Left lobe of liver (tissue), 2 donors: ENCODE measurements at regions not wholly inside any gene's neighbourhood (a gene's known extent, or its start where the extent isn't known, plus 50 kb on each side); places are given as distances from the start of the nearest gene placed in this dataset.

Experiments used
- ATAC-seq: fragments of 200-7000 bp; cut with Tn5 transposase; one replicate; pipeline ENCODE4 v1.9.1; 2020; ENCODE audit warnings: mild to moderate bottlenecking, moderate library complexity
- DNase-seq: peaks from one replicate; pipeline ENCODE4 v3.0.0-alpha.2; 2020; ENCODE audit warnings: low spot score
- donor health status: DM: no; HTN: no; CAD: no; lungs with moderate emphysema.
- donor health status: DM: no; HTN: yes; CAD: no.

DNA sequence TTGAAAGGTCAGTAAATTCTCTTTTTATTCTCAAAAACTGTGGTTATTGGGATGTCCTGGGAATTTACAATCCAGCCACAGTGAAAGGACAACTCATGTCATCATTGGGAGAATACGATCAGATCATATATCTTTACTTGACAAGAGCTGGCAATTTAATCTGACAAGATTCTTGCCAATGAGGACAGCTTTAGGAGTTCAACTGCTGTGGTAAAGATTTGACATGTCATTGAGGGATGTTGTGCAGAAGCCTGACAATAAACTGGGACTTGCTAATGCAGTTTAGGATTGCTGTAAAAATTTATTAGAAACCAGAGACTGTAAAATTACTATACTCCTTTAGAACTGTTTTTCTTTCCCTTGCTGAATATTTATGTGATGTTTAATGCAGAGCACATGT is 1131.0 kb downstream of the MAT2B start:
- ATAC-seq, result no peak
- no peak for DNase-seq

DNA sequence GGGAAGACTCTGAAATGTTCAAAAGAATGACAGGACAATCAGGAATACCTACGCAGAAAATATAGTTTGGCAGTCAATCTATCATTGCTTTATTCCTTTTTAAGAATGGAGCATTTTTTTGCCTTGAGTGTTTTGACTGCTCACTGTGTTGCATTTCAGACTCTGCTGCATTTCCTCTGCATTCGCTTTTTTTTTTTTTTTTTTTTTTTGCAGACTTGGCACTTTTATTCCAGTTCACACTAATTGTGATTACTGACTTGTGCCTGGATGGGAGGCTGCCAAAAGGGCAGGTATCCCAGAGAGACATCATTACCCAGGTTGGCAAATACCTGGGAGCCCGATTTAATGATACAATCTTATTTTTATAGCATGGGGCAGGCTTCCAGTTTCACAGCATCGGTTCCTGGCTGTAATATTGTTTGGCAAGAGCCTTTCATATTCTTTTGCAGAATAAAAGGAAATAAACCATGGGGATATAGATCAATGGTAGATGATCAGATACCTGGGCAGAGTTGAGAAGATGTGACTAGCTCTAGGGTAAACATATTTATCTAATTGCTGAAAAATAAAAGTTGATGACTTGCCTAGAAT is 1132.6 kb downstream of the MAT2B start:
- ATAC-seq, result no peak
- DNase-seq, result no peak

DNA sequence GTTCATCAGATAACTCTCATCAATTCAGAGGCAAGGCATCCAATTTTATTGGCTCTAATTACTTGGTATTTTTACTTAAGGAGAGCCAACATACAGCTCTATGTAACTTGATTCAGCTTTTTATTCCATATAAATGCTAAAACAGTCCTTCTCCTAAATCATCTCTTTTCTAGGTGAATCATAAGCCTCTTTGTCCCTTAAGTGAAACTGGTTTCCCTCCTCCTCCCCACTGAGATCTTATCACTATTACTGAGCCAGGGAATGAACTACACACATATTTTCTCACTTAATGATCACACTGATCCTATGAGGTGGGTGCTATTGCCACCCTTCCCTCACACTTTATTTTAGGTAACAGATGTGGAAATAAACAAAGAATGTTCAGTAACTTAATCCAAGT is 1143.8 kb downstream of the MAT2B start:
- ATAC-seq (no peak), DNase-seq (no peak)

DNA sequence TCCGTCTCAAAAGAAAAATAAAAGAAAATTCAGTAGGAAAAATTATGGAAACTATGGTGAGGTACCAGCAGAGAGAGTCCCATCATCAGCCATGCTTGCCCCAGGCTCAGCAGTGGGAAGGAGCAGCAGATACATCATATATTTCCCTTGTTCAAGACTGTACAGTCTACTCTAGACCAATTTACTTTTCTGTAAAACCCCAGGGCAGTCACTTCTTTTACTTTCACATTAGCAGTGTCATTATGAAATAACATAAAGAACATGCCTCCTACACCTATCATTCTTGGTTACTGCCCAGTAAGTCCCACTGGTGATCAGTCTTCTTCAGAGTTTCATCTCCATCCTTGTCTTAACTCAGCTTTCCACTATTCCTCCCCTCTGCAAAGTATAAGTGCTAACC is 1145.0 kb downstream of the MAT2B start:
- DNase-seq (no peak), ATAC-seq (no peak)

DNA sequence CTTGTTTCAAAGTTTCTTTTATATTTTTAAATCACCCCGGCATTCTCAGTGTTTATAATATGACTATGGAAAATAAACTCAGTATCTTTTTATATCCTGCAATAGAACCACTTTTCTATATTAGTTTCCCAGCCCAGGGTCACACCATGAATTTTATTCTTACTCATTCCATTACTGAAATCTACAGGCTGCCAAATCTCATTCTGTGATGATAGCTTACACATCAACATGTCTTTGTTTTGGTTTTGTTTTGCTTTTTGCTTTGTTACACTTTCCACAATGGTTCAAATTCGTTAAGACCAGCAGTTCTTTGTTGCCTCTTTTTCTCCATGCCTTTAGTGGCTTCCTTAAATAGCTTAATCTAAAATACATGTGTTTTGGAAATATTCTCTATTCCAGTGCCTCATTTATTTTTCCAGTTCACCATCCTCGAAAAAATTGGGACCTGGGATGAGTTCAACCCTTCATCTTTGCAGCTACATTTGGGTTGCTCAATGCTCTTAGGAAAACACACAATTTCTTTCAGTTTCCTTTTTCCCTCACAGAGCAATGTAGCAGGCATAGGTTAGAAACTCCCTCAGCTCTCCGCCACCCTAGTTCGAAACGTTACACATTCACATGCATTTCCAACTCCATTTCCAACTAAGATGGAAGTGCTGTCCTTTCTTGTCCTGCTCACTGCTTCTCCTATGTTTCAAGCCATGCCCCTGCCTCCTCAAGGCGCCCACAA is 1146.3 kb downstream of the MAT2B start:
- no peak for ATAC-seq
- no peak for DNase-seq

DNA sequence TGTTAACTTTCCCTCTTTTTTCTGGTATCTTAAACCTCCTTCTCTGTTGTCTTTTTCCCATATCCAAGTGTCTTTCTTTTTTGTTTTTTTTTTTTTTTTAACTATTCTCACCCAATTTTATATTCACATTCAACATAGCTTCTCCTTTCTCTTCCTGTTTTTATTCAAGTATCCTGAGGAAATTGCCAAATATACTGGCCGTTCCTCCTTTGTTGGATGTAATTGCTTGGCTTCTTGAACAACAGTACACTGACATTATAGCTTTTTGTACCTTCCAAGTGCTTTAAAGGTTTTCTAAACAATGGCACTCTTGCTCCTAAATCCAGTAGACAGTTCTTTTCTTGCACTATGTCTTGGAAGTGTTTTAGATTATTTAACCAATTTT is 1146.8 kb downstream of the MAT2B start:
- no peak for ATAC-seq

DNA sequence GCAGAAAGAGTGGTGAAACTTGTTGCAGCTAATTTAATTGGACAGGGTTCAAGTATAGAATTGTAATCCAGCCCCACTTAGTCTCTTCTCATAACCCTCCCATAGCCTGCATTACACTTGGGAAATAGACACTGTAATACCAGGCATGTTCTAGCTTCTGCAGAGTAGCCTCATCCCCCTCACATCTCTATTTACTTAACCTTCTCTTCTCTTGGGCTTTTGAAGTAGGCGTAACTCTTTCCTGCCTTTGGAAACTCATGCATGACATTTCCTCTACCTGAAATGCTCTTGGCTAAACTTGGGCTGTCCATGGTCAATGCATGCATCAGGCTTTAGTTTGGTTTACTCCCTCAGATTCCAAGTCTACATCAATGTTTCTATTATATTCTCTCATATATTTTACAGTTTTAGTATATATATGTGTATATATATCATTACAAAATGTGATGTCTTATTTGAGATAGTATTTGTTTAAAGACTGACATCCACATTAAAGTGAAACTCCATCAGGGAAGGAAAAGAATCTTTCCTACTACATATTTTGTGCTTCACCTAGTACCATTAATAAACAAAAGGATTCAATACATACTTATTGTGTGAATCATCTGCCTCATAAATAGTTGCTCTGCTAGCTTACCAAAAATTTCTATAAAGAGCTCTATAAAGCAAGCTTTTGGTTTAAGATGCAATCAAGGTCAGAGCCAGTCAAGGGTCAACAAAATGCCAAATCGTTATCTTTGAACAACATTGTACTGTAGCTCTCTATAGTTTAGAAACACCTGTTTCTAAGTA is 1158.0 kb downstream of the MAT2B start:
- ATAC-seq (no peak), DNase-seq (no peak)

More for the DNA sequence above, 1146.8 kb downstream of the MAT2B start:
- no peak for DNase-seq

DNA sequence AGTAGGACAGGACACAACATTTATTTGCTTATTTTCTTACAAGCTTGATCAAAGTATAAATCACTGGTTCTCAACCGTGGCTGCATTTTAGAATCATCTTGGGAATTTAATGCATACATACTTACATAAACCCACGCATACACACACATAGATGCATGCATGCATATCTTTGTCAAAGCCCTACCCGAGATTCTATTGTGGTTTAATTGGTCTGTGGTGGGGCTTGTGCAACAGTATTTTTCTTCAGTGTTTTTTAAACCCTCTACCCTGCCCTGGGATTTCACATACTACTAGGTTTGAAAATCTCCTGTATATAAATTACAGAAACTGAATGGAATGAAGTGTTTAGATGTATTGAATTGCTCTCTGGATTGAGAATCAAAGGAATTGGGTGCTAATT is 1166.2 kb downstream of the MAT2B start:
- ATAC-seq, result no peak
- no peak for DNase-seq

DNA sequence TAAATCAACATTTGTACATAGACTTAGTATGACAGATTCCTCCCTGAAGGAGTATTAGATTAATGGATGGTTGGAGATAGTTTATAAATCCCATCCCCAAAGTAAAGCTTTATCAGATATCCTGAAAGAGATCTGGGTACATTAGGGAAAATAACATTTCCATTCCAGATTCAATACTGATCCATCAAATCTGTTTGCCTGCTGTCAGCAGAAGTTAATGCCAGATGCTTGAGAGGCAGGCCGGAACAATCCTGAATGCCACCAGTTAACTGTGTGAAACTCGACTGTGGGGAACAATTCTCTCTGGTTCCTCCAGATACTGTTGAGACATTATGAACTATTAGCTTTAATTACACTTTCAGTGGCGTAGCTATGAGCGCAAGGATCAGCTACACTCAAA is 1166.8 kb downstream of the MAT2B start:
- ATAC-seq, result no peak
- no peak for DNase-seq

DNA sequence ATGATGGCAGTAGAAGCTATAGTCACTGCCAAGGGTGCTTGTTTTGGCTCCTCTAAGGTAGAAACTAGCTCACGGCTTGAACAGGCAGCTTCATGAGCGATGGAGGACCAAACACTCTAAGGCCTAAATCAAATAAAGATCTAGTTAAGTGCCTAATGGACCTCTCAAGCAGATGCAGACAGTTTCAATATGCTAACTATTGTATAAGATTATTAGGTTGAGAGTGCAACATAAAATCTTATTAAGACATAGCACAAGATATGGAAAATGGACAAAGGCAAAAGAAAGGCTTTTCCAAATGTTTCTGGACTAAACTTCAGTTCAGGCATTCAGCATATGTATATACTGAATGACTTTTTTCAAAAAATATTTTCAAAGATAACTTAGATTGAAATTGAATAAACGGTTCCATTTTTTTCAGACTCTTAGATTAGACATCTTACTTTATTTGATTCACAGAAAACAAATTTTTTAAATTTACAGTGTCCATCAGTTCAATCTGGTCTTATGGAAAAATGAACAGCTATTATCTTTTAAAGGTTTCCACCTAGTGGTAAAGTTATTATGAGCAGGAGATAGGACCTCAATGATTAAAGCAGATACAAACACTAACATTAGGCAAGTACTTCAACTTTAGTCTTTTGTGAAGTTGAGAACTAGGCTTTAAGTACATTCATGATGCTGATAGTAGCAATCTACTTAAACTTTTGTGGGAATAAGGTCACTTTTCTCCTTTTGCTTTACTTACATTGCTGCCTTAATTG is 1167.7 kb downstream of the MAT2B start:
- DNase-seq (no peak), ATAC-seq (no peak)

DNA sequence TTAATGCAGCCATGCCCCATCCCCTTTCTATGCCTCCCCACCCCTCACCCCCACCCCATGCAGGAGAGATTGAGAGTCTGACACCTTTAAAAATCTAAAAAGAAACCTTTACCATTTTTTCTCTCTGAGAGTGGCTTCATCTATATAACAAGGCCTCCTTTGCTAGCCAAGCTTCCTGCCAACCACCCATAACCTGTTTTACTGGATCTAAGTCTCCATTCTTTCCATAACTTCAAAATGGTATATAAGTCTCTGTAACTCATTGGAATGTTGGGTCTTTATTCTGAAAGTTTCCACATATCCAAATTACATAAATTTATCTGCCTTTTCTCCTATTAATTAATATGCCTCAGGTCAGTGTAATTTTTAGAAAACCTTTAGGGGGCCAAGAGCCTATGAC is 1174.0 kb downstream of the MAT2B start:
- no peak for ATAC-seq
- DNase-seq, result no peak

DNA sequence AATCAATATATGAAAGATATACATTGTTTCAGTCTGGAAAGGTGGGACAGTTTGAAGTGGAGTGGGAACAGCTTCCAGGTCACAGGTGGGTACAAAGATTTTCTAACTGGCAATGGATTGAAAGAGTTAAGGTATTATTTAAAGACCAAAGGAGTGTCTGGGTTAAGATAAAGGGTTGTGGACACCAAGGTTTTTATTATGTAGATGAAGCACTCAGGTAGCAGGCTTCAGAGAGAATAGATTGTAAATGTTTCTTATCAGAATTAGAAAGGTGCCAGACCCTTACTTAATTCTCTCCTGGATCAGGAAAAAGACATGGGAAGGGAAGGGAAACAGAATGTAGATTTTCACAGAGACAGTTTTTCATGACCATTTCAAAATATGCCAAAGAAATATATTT is 1174.8 kb downstream of the MAT2B start:
- ATAC-seq, result no peak
- DNase-seq, result no peak

DNA sequence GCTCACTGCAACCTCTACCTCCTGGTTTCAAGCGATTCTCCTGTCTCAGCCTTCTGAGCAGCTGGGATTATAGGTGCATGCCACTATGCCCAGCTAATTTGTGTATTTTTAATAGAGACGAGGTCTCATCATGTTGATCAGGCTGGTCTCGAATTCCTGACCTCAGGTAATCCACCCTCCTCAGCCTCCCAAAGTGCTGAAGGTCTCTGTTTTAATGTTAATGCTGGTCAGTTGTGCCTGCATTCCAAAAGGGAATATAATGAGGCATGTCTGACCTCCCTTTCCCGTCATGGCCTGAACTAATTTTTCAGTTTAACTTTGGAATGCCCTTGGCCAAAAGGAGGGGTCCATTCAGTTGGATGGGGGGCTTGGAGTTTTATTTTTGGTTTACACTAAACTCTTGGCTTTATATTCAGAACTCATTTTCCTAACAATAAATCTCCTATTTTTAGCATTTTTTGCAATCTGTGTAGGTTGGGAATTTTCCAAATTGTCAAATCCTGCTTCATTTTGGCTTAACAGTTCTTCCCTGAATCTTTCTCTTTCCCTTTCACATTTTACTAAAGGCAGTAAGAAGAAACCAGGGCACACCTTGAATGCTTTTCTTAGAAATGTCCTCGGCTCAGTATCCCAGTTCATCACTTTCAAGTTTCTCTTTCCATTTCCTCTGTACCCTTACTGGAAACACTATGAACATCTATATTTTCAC is 1175.5 kb downstream of the MAT2B start:
- ATAC-seq, result no peak
- no peak for DNase-seq

DNA sequence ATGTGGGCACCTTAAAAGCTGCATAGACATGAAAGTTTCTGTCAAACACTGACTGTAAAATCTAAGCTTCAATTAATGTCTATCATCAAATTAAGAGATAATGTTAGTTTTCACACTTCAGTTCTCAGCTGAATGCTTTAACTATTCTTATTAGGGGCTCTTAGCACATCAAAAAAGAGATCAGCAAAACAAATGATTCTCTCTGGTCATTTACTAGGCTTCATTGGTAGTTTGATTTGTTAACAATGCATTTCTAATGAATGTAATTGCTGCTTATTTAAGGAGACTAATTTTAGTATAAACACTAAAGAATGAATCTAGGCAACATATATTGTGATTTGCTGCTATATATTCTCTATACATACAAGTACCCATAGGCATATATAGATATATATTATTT is 1182.0 kb downstream of the MAT2B start:
- ATAC-seq, result no peak
- DNase-seq, result no peak

DNA sequence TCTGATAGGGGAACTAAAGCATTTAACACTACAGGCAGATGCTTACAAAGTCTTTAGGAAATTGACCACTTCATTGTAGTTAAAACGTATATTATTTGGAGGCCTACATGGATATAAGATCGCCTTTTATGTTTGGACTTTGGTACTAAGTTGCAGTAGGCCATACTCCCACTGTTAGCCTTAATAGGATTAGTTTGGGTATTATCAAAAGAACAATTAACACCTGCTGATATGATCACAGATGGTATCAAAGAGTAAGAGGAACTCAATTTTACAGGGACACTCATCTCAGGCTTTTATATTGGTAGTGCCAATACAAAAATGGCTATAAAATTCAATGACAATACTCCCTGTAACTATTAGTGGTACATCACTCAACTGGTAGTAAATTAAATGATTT is 1183.0 kb downstream of the MAT2B start:
- DNase-seq (no peak), ATAC-seq (no peak)

DNA sequence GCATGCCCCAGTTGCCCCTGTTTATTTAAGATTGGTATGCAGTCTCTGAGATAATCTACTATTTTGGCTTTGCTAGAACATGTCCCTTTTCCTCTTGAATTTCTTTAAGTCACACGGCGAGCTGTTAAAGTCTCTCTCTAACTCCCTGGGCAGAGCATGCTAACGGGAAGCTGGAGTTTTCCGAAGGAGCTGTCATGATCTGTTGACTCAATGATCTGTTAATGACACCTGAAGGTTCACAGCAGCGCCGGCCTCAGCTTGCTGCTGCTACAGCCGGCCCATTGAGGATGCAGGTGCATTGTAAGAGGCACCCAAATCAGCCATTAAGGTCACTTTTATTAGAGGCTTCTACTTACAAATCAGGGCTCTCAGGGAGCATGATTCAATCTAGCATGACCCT is 1203.4 kb downstream of the MAT2B start:
- ATAC-seq (no peak), DNase-seq (no peak)

DNA sequence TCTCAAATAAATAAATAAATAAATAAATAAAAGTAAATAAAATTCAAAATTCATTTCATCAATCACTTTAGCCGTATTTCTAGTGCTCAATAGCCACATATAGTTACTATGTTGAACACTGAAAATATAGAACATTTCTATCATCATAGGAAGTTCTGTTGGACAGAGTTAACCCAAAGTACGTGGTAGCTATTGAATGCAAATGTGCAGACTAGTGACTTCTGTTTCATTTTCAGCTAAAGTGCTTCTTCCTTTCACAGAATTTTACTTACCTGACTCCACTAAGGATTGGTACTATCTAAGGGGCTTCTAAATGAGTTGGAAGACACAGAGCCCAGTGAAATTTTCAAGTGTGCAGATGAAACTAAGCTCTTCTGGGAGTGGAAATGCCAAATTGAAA is 1208.3 kb downstream of the MAT2B start:
- DNase-seq, result no peak
- no peak for ATAC-seq

DNA sequence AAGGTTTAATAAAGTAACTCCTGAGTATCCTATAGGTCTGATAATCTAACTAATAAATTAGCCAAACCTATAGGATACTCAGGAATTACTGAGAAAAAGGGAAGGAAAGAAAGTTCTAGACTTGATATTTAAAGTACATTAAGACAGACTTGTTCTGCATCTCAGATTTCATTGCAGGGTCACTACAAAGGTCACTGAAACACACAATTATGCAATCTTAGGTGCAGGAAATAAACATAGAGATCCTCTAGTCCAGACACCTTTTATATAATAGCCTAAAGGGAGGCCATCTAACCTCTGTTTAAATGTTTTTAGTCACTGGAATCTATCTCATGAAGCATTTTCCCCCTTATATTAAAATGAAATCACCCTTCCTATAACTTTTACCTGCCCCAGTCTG is 1215.7 kb downstream of the MAT2B start:
- DNase-seq, result no peak
- ATAC-seq, result no peak

DNA sequence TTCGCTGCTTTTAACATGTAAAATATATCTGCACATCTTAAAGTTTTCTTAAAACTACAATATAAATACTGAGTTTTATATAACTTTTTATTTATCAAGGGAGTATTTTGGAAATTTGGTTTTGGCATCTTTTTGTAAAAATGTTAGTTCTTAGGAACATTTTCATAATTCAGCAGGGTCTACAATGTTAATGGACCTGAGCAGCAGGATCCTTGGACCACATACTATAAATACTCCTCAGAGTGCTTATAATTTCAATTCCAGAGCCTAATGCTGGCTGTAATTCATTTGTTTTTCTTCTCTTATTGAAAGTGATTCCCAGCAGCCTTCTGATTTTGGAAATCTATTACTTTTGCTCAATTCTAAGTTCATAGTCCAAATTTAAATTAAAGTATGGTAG is 1216.2 kb downstream of the MAT2B start:
- DNase-seq (no peak), ATAC-seq (no peak)

DNA sequence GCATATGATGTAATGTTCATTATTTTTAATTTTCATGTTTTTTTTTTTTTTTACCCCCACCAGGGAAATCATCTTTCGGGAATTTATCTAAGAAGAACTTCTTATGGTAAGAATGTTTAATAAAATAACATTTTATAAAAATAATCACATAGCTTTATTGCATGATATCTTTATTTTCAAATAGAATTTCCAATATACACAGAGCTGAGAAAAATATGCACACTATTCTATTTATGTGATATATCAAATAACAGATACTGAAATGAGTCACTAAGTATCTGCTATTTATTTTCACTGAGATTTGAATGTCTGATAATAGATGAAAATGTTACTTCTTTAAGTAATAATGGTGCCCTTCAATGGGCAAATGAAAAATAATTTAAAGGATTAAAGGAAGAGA is 1217.3 kb downstream of the MAT2B start:
- DNase-seq (no peak), ATAC-seq (no peak)

DNA sequence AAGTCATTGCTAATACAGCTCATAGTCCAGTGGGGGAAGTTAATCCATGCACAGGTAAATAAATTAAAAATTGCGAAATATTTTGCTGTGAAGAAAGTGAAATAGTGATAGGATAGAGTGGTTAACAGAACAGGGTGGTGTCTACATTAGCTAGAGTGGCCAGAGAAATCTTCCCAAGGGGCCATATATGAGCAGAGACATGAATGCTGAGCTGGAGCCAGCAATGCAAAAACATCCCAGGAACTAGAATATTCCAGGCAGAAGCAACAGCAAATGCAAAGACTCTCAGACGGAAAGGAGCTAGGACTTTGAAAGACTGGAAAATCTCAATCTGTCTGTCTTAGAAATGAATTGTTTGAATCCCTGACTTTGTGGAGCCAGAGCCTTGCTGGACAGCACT is 1221.6 kb downstream of the MAT2B start:
- DNase-seq, result no peak
- ATAC-seq, result no peak
